ENCODE measurements at regions not wholly inside any gene's neighbourhood (a gene's known extent, or its start where the extent isn't known, plus 50 kb on each side); places are given as distances from the start of the nearest gene placed in this dataset.
A peak's percentile ranks its signal among the peaks of the same experiment; 100 is the strongest.

- no peak for TF ChIP-seq CTCF (IDR thresholded peaks at IDR 0.05; ENCODE audit: insufficient read depth, low read depth, low read length)
- H3K27me3 ChIP-seq (ENCODE audit: control insufficient read depth, insufficient read depth, low read length) = no peaks in the 10 kb centered on the region
- CTCF ChIA-PET = no interaction called here
- no peaks in the 10 kb centered on the region for H3K36me3 ChIP-seq (ENCODE audit: control insufficient read depth, insufficient read depth, low read length)
- no peak for DNase-seq (ENCODE audit: low read depth)
- no peak overlapping the region for H3K4me3 ChIP-seq (ENCODE audit: low read depth, low read length)
- POLR2A ChIA-PET = no interaction called here
Observed at GRCh38 chr7:22618528-22618927, 108.5 kb upstream of the IL6 start.

- H3K4me3 ChIP-seq (ENCODE audit: low read depth, low read length) = no peak overlapping the region
- no peak for DNase-seq (ENCODE audit: low read depth)
- no peak for TF ChIP-seq CTCF (IDR thresholded peaks at IDR 0.05; ENCODE audit: insufficient read depth, low read depth, low read length)
- H3K27me3 ChIP-seq (ENCODE audit: control insufficient read depth, insufficient read depth, low read length) = no peaks in the 10 kb centered on the region
- POLR2A ChIA-PET = no interaction called here
- CTCF ChIA-PET = interaction anchor here (1.1 kb wide), 1 partner anchor 11 kb away, joined by 3 read pairs; no protein-coding TSS in a partner anchor
- no peaks in the 10 kb centered on the region for H3K36me3 ChIP-seq (ENCODE audit: control insufficient read depth, insufficient read depth, low read length)
Observed at GRCh38 chr7:22617166-22617565, 109.8 kb upstream of the IL6 start.

GRCh38 chr7:22613496-22613895 is 113.5 kb upstream of the IL6 start:
- Histone ChIP-seq H3K27me3 (ENCODE audit: control insufficient read depth, insufficient read depth, low read length) (no peaks in the 10 kb centered on the region), H3K36me3 (ENCODE audit: control insufficient read depth, insufficient read depth, low read length) (no peaks in the 10 kb centered on the region), H3K4me3 (ENCODE audit: low read depth, low read length) (no peak overlapping the region)
- DNase-seq (ENCODE audit: low read depth) = peak; percentile 39
- TF ChIP-seq CTCF (IDR thresholded peaks at IDR 0.05; ENCODE audit: insufficient read depth, low read depth, low read length) = no peak
- POLR2A ChIA-PET = interaction anchor here (0.7 kb wide), 1 partner anchor 113 kb away, joined by 9 read pairs; the partner anchor contains the start of gene IL6
- CTCF ChIA-PET = interaction anchor here (1.1 to 2.0 kb wide), 4 partner anchors 111 to 442 kb away, joined by 3 to 7 read pairs (median 6); partner anchors contain the start of gene IL6

- H3K36me3 ChIP-seq (ENCODE audit: control insufficient read depth, insufficient read depth, low read length) = no peaks in the 10 kb centered on the region
- H3K4me3 ChIP-seq (ENCODE audit: low read depth, low read length) = no peak overlapping the region
- no peak for DNase-seq (ENCODE audit: low read depth)
- POLR2A ChIA-PET = interaction anchor here (0.7 kb wide), 1 partner anchor 114 kb away, joined by 9 read pairs; the partner anchor contains the start of gene IL6
- no peaks in the 10 kb centered on the region for H3K27me3 ChIP-seq (ENCODE audit: control insufficient read depth, insufficient read depth, low read length)
- TF ChIP-seq CTCF (IDR thresholded peaks at IDR 0.05; ENCODE audit: insufficient read depth, low read depth, low read length) = no peak
- CTCF ChIA-PET = interaction anchor here (1.1 to 2.0 kb wide), 4 partner anchors 112 to 443 kb away, joined by 3 to 7 read pairs (median 6); partner anchors contain the start of gene IL6
Observed at GRCh38 chr7:22612776-22613175, 112.8 kb upstream of the STEAP1B start.

GRCh38 chr7:22611758-22612079 is 111.7 kb upstream of the STEAP1B start:
- POLR2A ChIA-PET = no interaction called here

More at GRCh38 chr7:22611758-22612079, 111.7 kb upstream of the STEAP1B start:
- no peak overlapping the region for H3K4me3 ChIP-seq (ENCODE audit: low read depth, low read length)
- no peak for DNase-seq (ENCODE audit: low read depth)
- TF ChIP-seq CTCF (IDR thresholded peaks at IDR 0.05; ENCODE audit: insufficient read depth, low read depth, low read length) = no peak
- no peaks in the 10 kb centered on the region for H3K36me3 ChIP-seq (ENCODE audit: control insufficient read depth, insufficient read depth, low read length)
- CTCF ChIA-PET = no interaction called here
- H3K27me3 ChIP-seq (ENCODE audit: control insufficient read depth, insufficient read depth, low read length) = no peaks in the 10 kb centered on the region

All from BJ (cell line).